Caco-2 (cell line): ENCODE measurements at regions not wholly inside any gene's neighbourhood (a gene's known extent, or its start where the extent isn't known, plus 50 kb on each side); places are given as distances from the start of the nearest gene placed in this dataset.

Experiments
- BruUV-seq: library from RNA; stranded (reverse); fragments of 400-500 nt; replicated peaks from 2 replicates; lab custom pipeline; 2021; lab: Mats Ljungman, UMichigan
- CTCF ChIA-PET: fragments of 300-600 bp; sonication (Branson Sonifier 250); formaldehyde crosslinking; loops from one replicate; lab custom pipeline; 2022; ENCODE audit warnings: antibody characterized with exemption; lab: Charles Lee
- POLR2A ChIA-PET: fragments of 300-600 bp; sonication (Branson Sonifier 250); formaldehyde crosslinking; loops from one replicate; lab custom pipeline; 2022; ENCODE audit warnings: antibody characterized with exemption; lab: Charles Lee
- DNase-seq, 2 experiments: peaks; one replicate each; pipeline versions ENCODE4 v3.0.0 to v3.0.0-alpha.2; 2020 to 2022
- H3K27me3 ChIP-seq: replicated peaks from 2 replicates; pipeline ENCODE4 v1.6.0; 2011; ENCODE audit warnings: low read length; ENCODE audit not compliant: control insufficient read depth, insufficient read depth
- H3K36me3 ChIP-seq: 2 replicates; pipeline ENCODE4 v1.5.1; 2011; ENCODE audit warnings: low read length; ENCODE audit not compliant: control insufficient read depth, insufficient read depth
- H3K4me1 ChIP-seq: fragments of 250-450 bp; sonication (Bioruptor Pico); 2 replicates; pipeline ENCODE4 v1.5.1; 2020; ENCODE audit warnings: mild to moderate bottlenecking
- H3K4me3 ChIP-seq: 2 replicates; pipeline ENCODE4 v1.5.1; 2011; ENCODE audit warnings: low read depth, mild to moderate bottlenecking, control low read depth, low read length
- H3K9me3 ChIP-seq: fragments of 250-450 bp; sonication (Bioruptor Pico); 2 replicates; pipeline ENCODE4 v1.5.1; 2020; ENCODE audit warnings: mild to moderate bottlenecking, moderate library complexity
- H3K27ac Mint-ChIP-seq: one replicate; pipeline ENCODE4 v1.8.0; 2022; ENCODE audit warnings: mixed read lengths; ENCODE audit not compliant: unreplicated experiment
- H3K27me3 Mint-ChIP-seq: one replicate; pipeline ENCODE4 v1.8.0; 2022; ENCODE audit warnings: mixed read lengths; ENCODE audit not compliant: insufficient read depth, unreplicated experiment
- H3K36me3 Mint-ChIP-seq: one replicate; pipeline ENCODE4 v1.8.0; 2022; ENCODE audit warnings: mild to moderate bottlenecking, mixed read lengths; ENCODE audit not compliant: insufficient read depth, unreplicated experiment
- H3K4me1 Mint-ChIP-seq: one replicate; pipeline ENCODE4 v1.8.0; 2022; ENCODE audit warnings: low read depth, mixed read lengths; ENCODE audit not compliant: unreplicated experiment
- H3K4me3 Mint-ChIP-seq: one replicate; pipeline ENCODE4 v1.8.0; 2022; ENCODE audit warnings: mild to moderate bottlenecking, moderate library complexity, mixed read lengths; ENCODE audit not compliant: unreplicated experiment
- H3K9me3 Mint-ChIP-seq: one replicate; pipeline ENCODE4 v1.8.0; 2022; ENCODE audit warnings: mixed read lengths; ENCODE audit not compliant: unreplicated experiment
- intact Hi-C: fragments of 100-400 bp; cut with micrococcal nuclease; formaldehyde crosslinking; loops from one replicate; pipeline ENCODE4 v1.10.0; 2022; ENCODE audit not compliant: unreplicated experiment
- TF ChIP-seq, protein P1 (sequence below), 2 experiments: fragments of 200-600 bp in 1 of 2; IDR thresholded peaks; 1 replicate in 1 of 2; 2 replicates in 1 of 2; pipeline versions ENCODE4 v1.5.1 to v1.8.0; 2011 to 2022; ENCODE audit warnings: antibody characterized with exemption in 1 of 2, control low read depth in 1 of 2, inconsistent platforms in 1 of 2, low read depth in 1 of 2, low read length in 1 of 2, mild to moderate bottlenecking in 1 of 2, moderate library complexity in 1 of 2; ENCODE audit not compliant: insufficient read depth in 1 of 2, severe bottlenecking in 1 of 2, unreplicated experiment in 1 of 2

DNA sequence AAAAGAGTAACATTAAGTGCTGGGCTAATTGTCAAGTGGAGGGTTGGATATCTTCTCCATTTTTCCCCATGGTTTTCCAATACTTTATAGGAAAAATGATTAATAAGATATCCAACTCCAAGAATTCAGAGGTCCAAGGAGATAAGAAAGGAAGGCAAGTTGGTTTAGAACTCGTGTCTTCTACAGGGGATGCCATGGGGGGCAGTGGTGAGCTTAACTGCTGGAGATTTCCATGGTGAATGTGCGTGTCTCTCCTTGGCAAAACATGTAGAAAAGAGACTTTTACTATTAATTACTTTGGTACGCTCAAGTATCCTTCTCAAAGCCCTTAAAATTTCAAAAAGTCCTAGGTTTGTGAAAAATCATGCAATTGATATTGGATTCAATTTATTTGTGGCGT, 982.9 kb upstream of the RBFOX1 start:
- no peak overlapping the region for H3K4me3 Mint-ChIP-seq
- H3K9me3 ChIP-seq = no peaks in the 10 kb centered on the region
- no peaks in the 10 kb centered on the region for H3K4me1 ChIP-seq
- H3K27ac Mint-ChIP-seq = no peak overlapping the region
- BruUV-seq = no TSS peak
- H3K4me1 Mint-ChIP-seq = no peaks in the 10 kb centered on the region
- peaks cover 7% of the 10 kb centered on the region for H3K27me3 Mint-ChIP-seq
- no peaks in the 10 kb centered on the region for H3K9me3 Mint-ChIP-seq
- TF ChIP-seq, protein P1, sequence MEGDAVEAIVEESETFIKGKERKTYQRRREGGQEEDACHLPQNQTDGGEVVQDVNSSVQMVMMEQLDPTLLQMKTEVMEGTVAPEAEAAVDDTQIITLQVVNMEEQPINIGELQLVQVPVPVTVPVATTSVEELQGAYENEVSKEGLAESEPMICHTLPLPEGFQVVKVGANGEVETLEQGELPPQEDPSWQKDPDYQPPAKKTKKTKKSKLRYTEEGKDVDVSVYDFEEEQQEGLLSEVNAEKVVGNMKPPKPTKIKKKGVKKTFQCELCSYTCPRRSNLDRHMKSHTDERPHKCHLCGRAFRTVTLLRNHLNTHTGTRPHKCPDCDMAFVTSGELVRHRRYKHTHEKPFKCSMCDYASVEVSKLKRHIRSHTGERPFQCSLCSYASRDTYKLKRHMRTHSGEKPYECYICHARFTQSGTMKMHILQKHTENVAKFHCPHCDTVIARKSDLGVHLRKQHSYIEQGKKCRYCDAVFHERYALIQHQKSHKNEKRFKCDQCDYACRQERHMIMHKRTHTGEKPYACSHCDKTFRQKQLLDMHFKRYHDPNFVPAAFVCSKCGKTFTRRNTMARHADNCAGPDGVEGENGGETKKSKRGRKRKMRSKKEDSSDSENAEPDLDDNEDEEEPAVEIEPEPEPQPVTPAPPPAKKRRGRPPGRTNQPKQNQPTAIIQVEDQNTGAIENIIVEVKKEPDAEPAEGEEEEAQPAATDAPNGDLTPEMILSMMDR (IDR thresholded peaks at IDR 0.05; ENCODE audit: insufficient read depth in 1 of 2, low read depth in 1 of 2, low read length in 1 of 2, severe bottlenecking in 1 of 2, unreplicated experiment in 1 of 2) = no peak
- H3K27me3 ChIP-seq = no peaks in the 10 kb centered on the region
- intact Hi-C loops = no loop called here
- no peak overlapping the region for H3K4me3 ChIP-seq
- no peaks in the 10 kb centered on the region for H3K36me3 ChIP-seq
- ChIA-PET CTCF (no interaction called here), POLR2A (no interaction called here)
- H3K36me3 Mint-ChIP-seq = no peaks in the 10 kb centered on the region
- no peak for DNase-seq

DNA sequence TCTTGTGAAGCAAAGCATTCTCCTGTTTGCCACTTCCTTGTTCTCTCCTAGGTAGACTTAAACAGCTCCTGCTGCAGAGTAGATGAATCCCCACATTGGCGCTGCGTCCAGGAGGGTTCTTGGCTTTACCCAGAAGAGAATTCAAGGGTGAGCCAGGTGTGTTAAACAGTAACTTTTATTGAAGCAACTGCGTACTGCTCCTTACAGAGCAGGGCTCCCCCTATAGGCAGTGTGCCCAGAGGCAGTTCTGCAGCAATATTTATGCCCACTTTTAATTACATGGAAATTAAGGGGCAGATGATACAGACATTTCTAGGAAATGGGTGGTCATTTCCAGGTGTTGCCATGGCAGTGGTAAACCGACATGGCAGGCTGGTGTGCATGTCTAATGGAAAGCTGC, 987.6 kb upstream of the RBFOX1 start:
- Histone ChIP-seq H3K4me1 (no peaks in the 10 kb centered on the region), H3K27me3 (no peaks in the 10 kb centered on the region), H3K4me3 (no peak overlapping the region), H3K36me3 (no peaks in the 10 kb centered on the region), H3K9me3 (no peaks in the 10 kb centered on the region)
- Mint-ChIP-seq H3K9me3 (peaks cover 8% of the 10 kb centered on the region), H3K27ac (no peak overlapping the region), H3K4me3 (no peak overlapping the region), H3K4me1 (no peaks in the 10 kb centered on the region), H3K36me3 (no peaks in the 10 kb centered on the region), H3K27me3 (no peaks in the 10 kb centered on the region)
- POLR2A ChIA-PET = no interaction called here
- no TSS peak for BruUV-seq
- TF ChIP-seq, protein P1 (IDR thresholded peaks at IDR 0.05; ENCODE audit: insufficient read depth in 1 of 2, low read depth in 1 of 2, low read length in 1 of 2, severe bottlenecking in 1 of 2, unreplicated experiment in 1 of 2) = no peak
- CTCF ChIA-PET = no interaction called here
- intact Hi-C loops = no loop called here
- DNase-seq = no peak

DNA sequence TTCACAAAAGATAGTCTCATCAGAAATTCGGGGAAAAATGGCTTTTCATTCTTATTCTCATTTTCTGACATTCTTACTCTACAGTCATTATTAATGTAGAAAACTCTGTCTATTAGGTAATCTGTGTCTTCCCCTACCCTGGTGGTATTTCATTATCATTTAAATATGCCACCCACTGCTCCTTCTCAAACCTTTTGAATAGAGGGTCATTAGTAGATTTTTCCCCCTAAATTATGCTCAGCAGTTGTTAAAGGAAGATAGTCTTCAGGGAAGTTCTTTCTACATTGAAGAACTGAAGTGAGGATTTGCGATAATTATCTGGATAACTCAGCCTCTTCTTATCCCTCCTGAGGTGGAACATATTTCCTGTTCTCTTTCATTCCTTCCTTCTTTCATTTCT, 989.5 kb upstream of the RBFOX1 start:
- no peaks in the 10 kb centered on the region for H3K36me3 Mint-ChIP-seq
- H3K9me3 Mint-ChIP-seq = peaks cover 12% of the 10 kb centered on the region
- no peak for DNase-seq
- Histone ChIP-seq H3K36me3 (no peaks in the 10 kb centered on the region), H3K9me3 (no peaks in the 10 kb centered on the region), H3K4me3 (no peak overlapping the region), H3K27me3 (no peaks in the 10 kb centered on the region), H3K4me1 (no peaks in the 10 kb centered on the region)
- no peak overlapping the region for H3K4me3 Mint-ChIP-seq
- H3K27me3 Mint-ChIP-seq = no peaks in the 10 kb centered on the region
- no peak overlapping the region for H3K27ac Mint-ChIP-seq
- no peaks in the 10 kb centered on the region for H3K4me1 Mint-ChIP-seq
- CTCF ChIA-PET = no interaction called here
- BruUV-seq = no TSS peak
- POLR2A ChIA-PET = no interaction called here
- intact Hi-C loops = no loop called here
- TF ChIP-seq, protein P1 (IDR thresholded peaks at IDR 0.05; ENCODE audit: insufficient read depth in 1 of 2, low read depth in 1 of 2, low read length in 1 of 2, severe bottlenecking in 1 of 2, unreplicated experiment in 1 of 2) = no peak
